ENCODE measurements at regions not wholly inside any gene's neighbourhood (a gene's known extent, or its start where the extent isn't known, plus 50 kb on each side); places are given as distances from the start of the nearest gene placed in this dataset.

- no peak for TF ChIP-seq EP300 (conservative IDR thresholded peaks at IDR 0.05; ENCODE audit: poor library complexity, severe bottlenecking)
- TF ChIP-seq CTCF (IDR thresholded peaks at IDR 0.05; ENCODE audit: poor library complexity, severe bottlenecking), result no peak
- no peak for TF ChIP-seq POLR2AphosphoS5 (IDR thresholded peaks at IDR 0.05)
- TF ChIP-seq REST (IDR thresholded peaks at IDR 0.05; ENCODE audit: borderline replicate concordance), result no peak
- no peak for TF ChIP-seq MXI1 (conservative IDR thresholded peaks at IDR 0.05; ENCODE audit: poor library complexity, severe bottlenecking)
- TF ChIP-seq TAF1 (IDR thresholded peaks at IDR 0.05; ENCODE audit: low read depth), result no peak
Measured at GRCh38 chr16:72493716-72494415, 321.9 kb upstream of the PMFBP1 start.
